22Rv1 (cell line): ENCODE measurements at regions not wholly inside any gene's neighbourhood (a gene's known extent, or its start where the extent isn't known, plus 50 kb on each side); places are given as distances from the start of the nearest gene placed in this dataset.
"Not testable (repeated sequence)": the region's sequence is repeated elsewhere in the genome, so short reads cannot be mapped to it uniquely, and the experiment has no call there.

ENCODE experiments used
- ZFX ChIP-seq: fragments of 450-650 bp; IDR thresholded peaks from 2 replicates; pipeline ENCODE4 v1.6.1; 2017; ENCODE audit warnings: antibody characterized with exemption, borderline replicate concordance
- TF ChIP-seq, protein P1 (sequence below): fragments of 450-650 bp; IDR thresholded peaks from 2 replicates; pipeline ENCODE4 v1.5.1; 2017; ENCODE audit warnings: mild to moderate bottlenecking

- TF ChIP-seq, protein P1, sequence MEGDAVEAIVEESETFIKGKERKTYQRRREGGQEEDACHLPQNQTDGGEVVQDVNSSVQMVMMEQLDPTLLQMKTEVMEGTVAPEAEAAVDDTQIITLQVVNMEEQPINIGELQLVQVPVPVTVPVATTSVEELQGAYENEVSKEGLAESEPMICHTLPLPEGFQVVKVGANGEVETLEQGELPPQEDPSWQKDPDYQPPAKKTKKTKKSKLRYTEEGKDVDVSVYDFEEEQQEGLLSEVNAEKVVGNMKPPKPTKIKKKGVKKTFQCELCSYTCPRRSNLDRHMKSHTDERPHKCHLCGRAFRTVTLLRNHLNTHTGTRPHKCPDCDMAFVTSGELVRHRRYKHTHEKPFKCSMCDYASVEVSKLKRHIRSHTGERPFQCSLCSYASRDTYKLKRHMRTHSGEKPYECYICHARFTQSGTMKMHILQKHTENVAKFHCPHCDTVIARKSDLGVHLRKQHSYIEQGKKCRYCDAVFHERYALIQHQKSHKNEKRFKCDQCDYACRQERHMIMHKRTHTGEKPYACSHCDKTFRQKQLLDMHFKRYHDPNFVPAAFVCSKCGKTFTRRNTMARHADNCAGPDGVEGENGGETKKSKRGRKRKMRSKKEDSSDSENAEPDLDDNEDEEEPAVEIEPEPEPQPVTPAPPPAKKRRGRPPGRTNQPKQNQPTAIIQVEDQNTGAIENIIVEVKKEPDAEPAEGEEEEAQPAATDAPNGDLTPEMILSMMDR: not testable (repeated sequence)
- not testable (repeated sequence) for TF ChIP-seq ZFX
These were observed 125.1 kb upstream of the PTPN20 start for GRCh38 chr10:46786125-46786517.
